NB4 (cell line): ENCODE measurements at regions not wholly inside any gene's neighbourhood (a gene's known extent, or its start where the extent isn't known, plus 50 kb on each side); places are given as distances from the start of the nearest gene placed in this dataset.

Source experiments
- CTCF ChIP-seq: IDR thresholded peaks from one replicate; pipeline ENCODE4 v1.5.1; 2012; ENCODE audit warnings: low read depth, low read length
- MAX ChIP-seq: IDR thresholded peaks from 2 replicates; pipeline ENCODE4 v1.6.1; 2011; ENCODE audit warnings: low read depth, low read length

GRCh38 chr20:51326201-51326819, 216.2 kb downstream of the NFATC2 start:
- TF ChIP-seq CTCF (peak; percentile 98), MAX (no peak)
